Ectodermal cell (in vitro differentiated cells): ENCODE measurements at regions not wholly inside any gene's neighbourhood (a gene's known extent, or its start where the extent isn't known, plus 50 kb on each side); places are given as distances from the start of the nearest gene placed in this dataset.

Experiments used
- H3K27ac ChIP-seq: 2 replicates; pipeline ENCODE4 v1.7.0; 2013; ENCODE audit warnings: mild to moderate bottlenecking, low read depth, low read length; ENCODE audit not compliant: insufficient read depth, poor library complexity, severe bottlenecking
- H3K27me3 ChIP-seq: 2 replicates; pipeline ENCODE4 v1.7.0; 2013; ENCODE audit warnings: mild to moderate bottlenecking, low read length; ENCODE audit not compliant: insufficient read depth, control insufficient read depth, poor library complexity, severe bottlenecking
- H3K36me3 ChIP-seq: one replicate; pipeline ENCODE4 v1.7.0; 2013; ENCODE audit warnings: low read length; ENCODE audit not compliant: control insufficient read depth, insufficient read depth
- H3K4me1 ChIP-seq: one replicate; pipeline ENCODE4 v1.7.0; 2013; ENCODE audit warnings: low read length; ENCODE audit not compliant: control insufficient read depth, insufficient read depth
- H3K4me3 ChIP-seq: 2 replicates; pipeline ENCODE4 v1.7.0; 2013; ENCODE audit warnings: low read depth, low read length, control low read depth; ENCODE audit not compliant: insufficient read depth
- H3K9me3 ChIP-seq: 2 replicates; pipeline ENCODE4 v1.7.0; 2013; ENCODE audit warnings: mild to moderate bottlenecking, low read length, moderate library complexity; ENCODE audit not compliant: control insufficient read depth
- WGBS, 2 experiments: methylation state at CpG; one replicate each; pipeline ENCODE4 v1.1.7; 2013; ENCODE audit warnings: missing lambda C conversion rate in 2 of 2; 5-methylcytosine and 5-hydroxymethylcytosine counted together

- no peaks in the 10 kb centered on the region for H3K4me1 ChIP-seq
- no peaks in the 10 kb centered on the region for H3K9me3 ChIP-seq
- no peaks in the 10 kb centered on the region for H3K27me3 ChIP-seq
- no peaks in the 10 kb centered on the region for H3K36me3 ChIP-seq
- H3K27ac ChIP-seq = no peak overlapping the region
- H3K4me3 ChIP-seq = no peak overlapping the region
Observed at GRCh38 chr1:82045221-82045620, 244.5 kb downstream of the ADGRL2 start.

- no peak overlapping the region for H3K27ac ChIP-seq
- H3K4me3 ChIP-seq = no peak overlapping the region
- no peaks in the 10 kb centered on the region for H3K9me3 ChIP-seq
- no peaks in the 10 kb centered on the region for H3K27me3 ChIP-seq
- no peaks in the 10 kb centered on the region for H3K4me1 ChIP-seq
- H3K36me3 ChIP-seq = no peaks in the 10 kb centered on the region
Observed at GRCh38 chr1:82044536-82044935, 243.8 kb downstream of the ADGRL2 start.

- no peak overlapping the region for H3K27ac ChIP-seq
- no peaks in the 10 kb centered on the region for H3K36me3 ChIP-seq
- WGBS, 2 experiments = 92 to 93% methylated on average over 2 to 3 of the region's 3 CpGs
- no peaks in the 10 kb centered on the region for H3K9me3 ChIP-seq
- no peak overlapping the region for H3K4me3 ChIP-seq
- H3K4me1 ChIP-seq = no peaks in the 10 kb centered on the region
- no peaks in the 10 kb centered on the region for H3K27me3 ChIP-seq
Observed at GRCh38 chr1:82044111-82044510, 243.4 kb downstream of the ADGRL2 start.

GRCh38 chr1:82042306-82043060 lies 241.7 kb downstream of the ADGRL2 start:
- H3K9me3 ChIP-seq = no peaks in the 10 kb centered on the region
- 94 to 96% methylated on average over 4 of the region's 4 CpGs for WGBS, 2 experiments
- no peaks in the 10 kb centered on the region for H3K36me3 ChIP-seq
- no peaks in the 10 kb centered on the region for H3K4me1 ChIP-seq
- H3K27ac ChIP-seq = no peak overlapping the region
- H3K27me3 ChIP-seq = no peaks in the 10 kb centered on the region
- H3K4me3 ChIP-seq = no peak overlapping the region
